ENCODE measurements at regions not wholly inside any gene's neighbourhood (a gene's known extent, or its start where the extent isn't known, plus 50 kb on each side); places are given as distances from the start of the nearest gene placed in this dataset.

- no peaks in the 10 kb centered on the region for H3K36me3 ChIP-seq (ENCODE audit: control insufficient read depth in 4 of 4, insufficient read depth in 3 of 4, low read depth in 1 of 4, low read length in 3 of 4)
- H3K4me1 ChIP-seq (ENCODE audit: control insufficient read depth in 4 of 4, insufficient read depth in 4 of 4, low read length in 3 of 4) = peaks cover 2 to 42% (median 34%) of the 10 kb centered on the region in 4 donors
- H3K9me3 ChIP-seq (ENCODE audit: control insufficient read depth in 4 of 4, low read length in 3 of 4) = no peaks in the 10 kb centered on the region
- no peak overlapping the region for H3K9ac ChIP-seq (ENCODE audit: low read depth in 1 of 2, low read length in 2 of 2)
- H3K27me3 ChIP-seq (ENCODE audit: control insufficient read depth in 4 of 4, insufficient read depth in 4 of 4, low read length in 3 of 4) = no peaks in the 10 kb centered on the region
- H3K27ac ChIP-seq (ENCODE audit: low read depth in 1 of 2, low read length in 2 of 2) = no peak overlapping the region
- 84% methylated on average over 1 of the region's 1 CpG for WGBS
- no peak for DNase-seq (ENCODE audit: low spot score)
- H3K4me3 ChIP-seq (ENCODE audit: low read depth in 1 of 3, low read length in 3 of 3) = no peak overlapping the region
- no peak for TF ChIP-seq RAD21 (IDR thresholded peaks at IDR 0.05)
- TF ChIP-seq, protein P1, sequence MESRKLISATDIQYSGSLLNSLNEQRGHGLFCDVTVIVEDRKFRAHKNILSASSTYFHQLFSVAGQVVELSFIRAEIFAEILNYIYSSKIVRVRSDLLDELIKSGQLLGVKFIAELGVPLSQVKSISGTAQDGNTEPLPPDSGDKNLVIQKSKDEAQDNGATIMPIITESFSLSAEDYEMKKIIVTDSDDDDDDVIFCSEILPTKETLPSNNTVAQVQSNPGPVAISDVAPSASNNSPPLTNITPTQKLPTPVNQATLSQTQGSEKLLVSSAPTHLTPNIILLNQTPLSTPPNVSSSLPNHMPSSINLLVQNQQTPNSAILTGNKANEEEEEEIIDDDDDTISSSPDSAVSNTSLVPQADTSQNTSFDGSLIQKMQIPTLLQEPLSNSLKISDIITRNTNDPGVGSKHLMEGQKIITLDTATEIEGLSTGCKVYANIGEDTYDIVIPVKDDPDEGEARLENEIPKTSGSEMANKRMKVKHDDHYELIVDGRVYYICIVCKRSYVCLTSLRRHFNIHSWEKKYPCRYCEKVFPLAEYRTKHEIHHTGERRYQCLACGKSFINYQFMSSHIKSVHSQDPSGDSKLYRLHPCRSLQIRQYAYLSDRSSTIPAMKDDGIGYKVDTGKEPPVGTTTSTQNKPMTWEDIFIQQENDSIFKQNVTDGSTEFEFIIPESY (IDR thresholded peaks at IDR 0.05) = no peak
- TF ChIP-seq, protein P2, sequence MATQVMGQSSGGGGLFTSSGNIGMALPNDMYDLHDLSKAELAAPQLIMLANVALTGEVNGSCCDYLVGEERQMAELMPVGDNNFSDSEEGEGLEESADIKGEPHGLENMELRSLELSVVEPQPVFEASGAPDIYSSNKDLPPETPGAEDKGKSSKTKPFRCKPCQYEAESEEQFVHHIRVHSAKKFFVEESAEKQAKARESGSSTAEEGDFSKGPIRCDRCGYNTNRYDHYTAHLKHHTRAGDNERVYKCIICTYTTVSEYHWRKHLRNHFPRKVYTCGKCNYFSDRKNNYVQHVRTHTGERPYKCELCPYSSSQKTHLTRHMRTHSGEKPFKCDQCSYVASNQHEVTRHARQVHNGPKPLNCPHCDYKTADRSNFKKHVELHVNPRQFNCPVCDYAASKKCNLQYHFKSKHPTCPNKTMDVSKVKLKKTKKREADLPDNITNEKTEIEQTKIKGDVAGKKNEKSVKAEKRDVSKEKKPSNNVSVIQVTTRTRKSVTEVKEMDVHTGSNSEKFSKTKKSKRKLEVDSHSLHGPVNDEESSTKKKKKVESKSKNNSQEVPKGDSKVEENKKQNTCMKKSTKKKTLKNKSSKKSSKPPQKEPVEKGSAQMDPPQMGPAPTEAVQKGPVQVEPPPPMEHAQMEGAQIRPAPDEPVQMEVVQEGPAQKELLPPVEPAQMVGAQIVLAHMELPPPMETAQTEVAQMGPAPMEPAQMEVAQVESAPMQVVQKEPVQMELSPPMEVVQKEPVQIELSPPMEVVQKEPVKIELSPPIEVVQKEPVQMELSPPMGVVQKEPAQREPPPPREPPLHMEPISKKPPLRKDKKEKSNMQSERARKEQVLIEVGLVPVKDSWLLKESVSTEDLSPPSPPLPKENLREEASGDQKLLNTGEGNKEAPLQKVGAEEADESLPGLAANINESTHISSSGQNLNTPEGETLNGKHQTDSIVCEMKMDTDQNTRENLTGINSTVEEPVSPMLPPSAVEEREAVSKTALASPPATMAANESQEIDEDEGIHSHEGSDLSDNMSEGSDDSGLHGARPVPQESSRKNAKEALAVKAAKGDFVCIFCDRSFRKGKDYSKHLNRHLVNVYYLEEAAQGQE (IDR thresholded peaks at IDR 0.05) = no peak
- TF ChIP-seq, protein P3, sequence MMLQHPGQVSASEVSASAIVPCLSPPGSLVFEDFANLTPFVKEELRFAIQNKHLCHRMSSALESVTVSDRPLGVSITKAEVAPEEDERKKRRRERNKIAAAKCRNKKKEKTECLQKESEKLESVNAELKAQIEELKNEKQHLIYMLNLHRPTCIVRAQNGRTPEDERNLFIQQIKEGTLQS (IDR thresholded peaks at IDR 0.05) = no peak
- TF ChIP-seq HNF4G (IDR thresholded peaks at IDR 0.05) = no peak
- TF ChIP-seq EGR1 (IDR thresholded peaks at IDR 0.05; ENCODE audit: low read depth in 2 of 2) = no peak
- TF ChIP-seq MAX (IDR thresholded peaks at IDR 0.05) = no peak
- TF ChIP-seq GABPA (IDR thresholded peaks at IDR 0.05 in 1 of 2, conservative IDR thresholded peaks at IDR 0.05 in 1 of 2) = no peak
- no peak for TF ChIP-seq JUND (IDR thresholded peaks at IDR 0.05)
- TF ChIP-seq RXRA (IDR thresholded peaks at IDR 0.05) = no peak
- no peak for TF ChIP-seq HNF4A (conservative IDR thresholded peaks at IDR 0.05)
- TF ChIP-seq, protein P4, sequence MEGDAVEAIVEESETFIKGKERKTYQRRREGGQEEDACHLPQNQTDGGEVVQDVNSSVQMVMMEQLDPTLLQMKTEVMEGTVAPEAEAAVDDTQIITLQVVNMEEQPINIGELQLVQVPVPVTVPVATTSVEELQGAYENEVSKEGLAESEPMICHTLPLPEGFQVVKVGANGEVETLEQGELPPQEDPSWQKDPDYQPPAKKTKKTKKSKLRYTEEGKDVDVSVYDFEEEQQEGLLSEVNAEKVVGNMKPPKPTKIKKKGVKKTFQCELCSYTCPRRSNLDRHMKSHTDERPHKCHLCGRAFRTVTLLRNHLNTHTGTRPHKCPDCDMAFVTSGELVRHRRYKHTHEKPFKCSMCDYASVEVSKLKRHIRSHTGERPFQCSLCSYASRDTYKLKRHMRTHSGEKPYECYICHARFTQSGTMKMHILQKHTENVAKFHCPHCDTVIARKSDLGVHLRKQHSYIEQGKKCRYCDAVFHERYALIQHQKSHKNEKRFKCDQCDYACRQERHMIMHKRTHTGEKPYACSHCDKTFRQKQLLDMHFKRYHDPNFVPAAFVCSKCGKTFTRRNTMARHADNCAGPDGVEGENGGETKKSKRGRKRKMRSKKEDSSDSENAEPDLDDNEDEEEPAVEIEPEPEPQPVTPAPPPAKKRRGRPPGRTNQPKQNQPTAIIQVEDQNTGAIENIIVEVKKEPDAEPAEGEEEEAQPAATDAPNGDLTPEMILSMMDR (IDR thresholded peaks at IDR 0.05; ENCODE audit: low read depth, low read length, missing input control) = no peak
- TF ChIP-seq SP1 (IDR thresholded peaks at IDR 0.05) = no peak
These were observed 202.8 kb upstream of the SVIL start for GRCh38 chr10:29837586-29837985.

DNA sequence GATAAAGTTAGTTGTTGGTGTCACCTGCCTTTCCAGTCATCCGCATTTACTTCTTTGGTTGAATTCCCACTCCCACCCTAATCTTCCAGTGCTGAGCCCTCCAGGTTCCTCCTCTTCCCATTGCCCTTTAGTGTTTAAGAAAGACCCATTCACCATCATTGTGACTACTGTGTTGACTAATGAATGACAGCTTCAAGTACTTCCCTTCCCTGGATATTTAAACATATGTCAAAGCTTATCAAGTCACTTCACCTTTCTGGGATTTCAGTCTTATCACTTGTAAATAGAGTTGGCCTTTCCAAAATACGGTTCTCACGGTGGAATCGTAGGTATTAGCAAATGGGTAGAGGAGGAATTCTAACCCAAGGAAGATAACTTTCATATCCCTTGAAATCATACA is 201.6 kb upstream of the SVIL start:
- TF ChIP-seq RAD21 (IDR thresholded peaks at IDR 0.05) = no peak
- TF ChIP-seq, protein P1 (IDR thresholded peaks at IDR 0.05) = no peak
- TF ChIP-seq FOXA2 (IDR thresholded peaks at IDR 0.05) = no peak
- no peak overlapping the region for H3K9ac ChIP-seq (ENCODE audit: low read depth in 1 of 2, low read length in 2 of 2)
- H3K36me3 ChIP-seq (ENCODE audit: control insufficient read depth in 4 of 4, insufficient read depth in 3 of 4, low read depth in 1 of 4, low read length in 3 of 4) = no peaks in the 10 kb centered on the region
- peaks cover 5 to 34% (median 29%) of the 10 kb centered on the region in 4 donors for H3K4me1 ChIP-seq (ENCODE audit: control insufficient read depth in 4 of 4, insufficient read depth in 4 of 4, low read length in 3 of 4)
- H3K27me3 ChIP-seq (ENCODE audit: control insufficient read depth in 4 of 4, insufficient read depth in 4 of 4, low read length in 3 of 4) = no peaks in the 10 kb centered on the region
- H3K4me3 ChIP-seq (ENCODE audit: low read depth in 1 of 3, low read length in 3 of 3) = no peak overlapping the region
- H3K9me3 ChIP-seq (ENCODE audit: control insufficient read depth in 4 of 4, low read length in 3 of 4) = no peaks in the 10 kb centered on the region
- 93% methylated on average over 4 of the region's 4 CpGs for WGBS
- no peak for DNase-seq (ENCODE audit: low spot score)
- H3K27ac ChIP-seq (ENCODE audit: low read depth in 1 of 2, low read length in 2 of 2) = no peak overlapping the region
